WTC11 (cell line): ENCODE measurements at regions not wholly inside any gene's neighbourhood (a gene's known extent, or its start where the extent isn't known, plus 50 kb on each side); places are given as distances from the start of the nearest gene placed in this dataset.
"Not testable (repeated sequence)": the region's sequence is repeated elsewhere in the genome, so short reads cannot be mapped to it uniquely, and the experiment has no call there.

Experiments used
- ATAC-seq: fragments of 200-7000 bp; cut with Tn5 transposase; 2 replicates; pipeline ENCODE4 v1.10.0; 2021; ENCODE audit warnings: mild to moderate bottlenecking, moderate library complexity
- CTCF ChIA-PET: fragments of 300-600 bp; sonication (Branson Sonifier 250); formaldehyde crosslinking; loops from one replicate; lab custom pipeline; 2021; ENCODE audit warnings: antibody characterized with exemption; lab: Charles Lee
- POLR2A ChIA-PET: fragments of 350-600 bp; sonication (Branson Sonifier 250); formaldehyde crosslinking; loops from one replicate; lab custom pipeline; 2021; ENCODE audit warnings: antibody characterized with exemption; lab: Charles Lee
- DNase-seq: peaks from one replicate; pipeline ENCODE4 v3.0.0; 2021; ENCODE audit warnings: low spot score
- H3K27ac Mint-ChIP-seq: 2 replicates; pipeline ENCODE4 v1.8.0; 2021; ENCODE audit warnings: mixed read lengths
- H3K27me3 Mint-ChIP-seq: 2 replicates; pipeline ENCODE4 v1.8.0; 2021; ENCODE audit warnings: low read depth, mild to moderate bottlenecking, moderate library complexity, mixed read lengths
- H3K36me3 Mint-ChIP-seq: 2 replicates; pipeline ENCODE4 v1.8.0; 2021; ENCODE audit warnings: mixed read lengths
- H3K4me1 Mint-ChIP-seq: 2 replicates; pipeline ENCODE4 v1.8.0; 2022; ENCODE audit warnings: mixed read lengths
- H3K4me3 Mint-ChIP-seq: 2 replicates; pipeline ENCODE4 v1.8.0; 2021; ENCODE audit warnings: mild to moderate bottlenecking, moderate library complexity, mixed read lengths
- H3K9me3 Mint-ChIP-seq: 2 replicates; pipeline ENCODE4 v1.8.0; 2021; ENCODE audit warnings: mixed read lengths
- AR ChIP-seq: fragments of 250-450 bp; sonication (Bioruptor Pico); IDR thresholded peaks from 2 replicates; pipeline ENCODE4 v1.9.0; 2021; ENCODE audit warnings: mild to moderate bottlenecking
- ATF6 ChIP-seq: sonication (generic); formaldehyde crosslinking; IDR thresholded peaks from 2 replicates; pipeline ENCODE4 v1.8.1; 2023; ENCODE audit warnings: mild to moderate bottlenecking, missing genetic modification reagents
- FOXK1 ChIP-seq: sonication (generic); formaldehyde crosslinking; IDR thresholded peaks from 2 replicates; pipeline ENCODE4 v1.8.0; 2022; ENCODE audit warnings: mild to moderate bottlenecking, moderate library complexity, missing genetic modification reagents
- IRF2 ChIP-seq: sonication (generic); formaldehyde crosslinking; IDR thresholded peaks from 2 replicates; pipeline ENCODE4 v1.8.0; 2022; ENCODE audit warnings: low read depth, missing genetic modification reagents, borderline replicate concordance
- JAZF1 ChIP-seq: fragments of 250-450 bp; sonication (Bioruptor Pico); IDR thresholded peaks from 2 replicates; pipeline ENCODE4 v1.9.0; 2021; ENCODE audit warnings: moderate library complexity, mild to moderate bottlenecking, inconsistent platforms
- MLX ChIP-seq: sonication (generic); formaldehyde crosslinking; IDR thresholded peaks from 2 replicates; pipeline ENCODE4 v1.8.1; 2023; ENCODE audit warnings: mild to moderate bottlenecking, missing genetic modification reagents, moderate library complexity
- TEAD4 ChIP-seq: sonication (generic); formaldehyde crosslinking; IDR thresholded peaks from 2 replicates; pipeline ENCODE4 v1.8.0; 2022; ENCODE audit warnings: mild to moderate bottlenecking, missing genetic modification reagents
- TP53 ChIP-seq: sonication (generic); formaldehyde crosslinking; IDR thresholded peaks from 2 replicates; pipeline ENCODE4 v1.8.1; 2023; ENCODE audit warnings: mild to moderate bottlenecking, missing genetic modification reagents
- ZBTB21 ChIP-seq: sonication (generic); formaldehyde crosslinking; IDR thresholded peaks from 2 replicates; pipeline ENCODE4 v1.8.1; 2023; ENCODE audit warnings: mild to moderate bottlenecking, missing genetic modification reagents, borderline replicate concordance
- ZNF219 ChIP-seq: sonication (generic); formaldehyde crosslinking; IDR thresholded peaks from 2 replicates; pipeline ENCODE4 v1.8.0; 2023; ENCODE audit warnings: missing genetic modification reagents, mild to moderate bottlenecking, borderline replicate concordance
- ZNF281 ChIP-seq: sonication (generic); formaldehyde crosslinking; IDR thresholded peaks from 2 replicates; pipeline ENCODE4 v1.8.0; 2023; ENCODE audit warnings: mild to moderate bottlenecking, missing genetic modification reagents
- ZNF416 ChIP-seq: fragments of 250-450 bp; sonication (Bioruptor Pico); IDR thresholded peaks from 2 replicates; pipeline ENCODE4 v1.9.0; 2021; ENCODE audit warnings: mild to moderate bottlenecking, inconsistent platforms
- TF ChIP-seq, protein P1 (sequence below): sonication (generic); formaldehyde crosslinking; IDR thresholded peaks from 2 replicates; pipeline ENCODE4 v1.8.0; 2023; ENCODE audit warnings: missing genetic modification reagents
- TF ChIP-seq, protein P2 (sequence below): sonication (generic); formaldehyde crosslinking; IDR thresholded peaks from 2 replicates; pipeline ENCODE4 v1.8.0; 2022; ENCODE audit warnings: mild to moderate bottlenecking, missing genetic modification reagents
- TF ChIP-seq, protein P3 (sequence below): sonication (generic); formaldehyde crosslinking; IDR thresholded peaks from 2 replicates; pipeline ENCODE4 v1.8.0; 2022; ENCODE audit warnings: mild to moderate bottlenecking, missing genetic modification reagents
- TF ChIP-seq, protein P4 (sequence below): sonication (generic); formaldehyde crosslinking; IDR thresholded peaks from 2 replicates; pipeline ENCODE4 v1.8.0; 2022; ENCODE audit warnings: mild to moderate bottlenecking, missing genetic modification reagents

DNA sequence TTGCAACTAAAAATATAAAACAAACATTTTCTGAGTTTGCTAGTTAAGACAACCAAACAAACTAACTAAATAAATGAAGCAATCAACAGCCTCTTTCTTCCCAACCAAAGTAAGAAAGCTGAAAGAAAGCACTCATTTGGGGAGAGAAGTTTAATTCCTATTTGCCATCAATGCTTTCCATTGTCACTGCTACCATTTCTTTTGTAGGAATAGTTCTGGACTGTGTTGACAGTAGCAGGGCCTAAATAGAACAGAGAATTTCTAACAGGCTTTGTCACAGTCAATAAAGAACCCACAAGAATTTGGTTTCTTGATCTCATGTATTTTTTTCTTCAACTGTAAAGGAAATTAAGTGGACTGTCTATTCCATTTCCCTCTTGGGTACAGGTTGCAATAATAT, 1886.4 kb upstream of the TENM3 start:
- Mint-ChIP-seq H3K27ac (no peak overlapping the region), H3K9me3 (peaks cover 11% of the 10 kb centered on the region), H3K36me3 (no peaks in the 10 kb centered on the region), H3K4me1 (no peaks in the 10 kb centered on the region), H3K4me3 (no peak overlapping the region), H3K27me3 (peaks cover 2% of the 10 kb centered on the region; the same call in 1 of the 2 replicates)
- POLR2A ChIA-PET, result no interaction called here
- CTCF ChIA-PET, result no interaction called here
- ATAC-seq (no peak), DNase-seq (no peak)
- TF ChIP-seq, protein P1, sequence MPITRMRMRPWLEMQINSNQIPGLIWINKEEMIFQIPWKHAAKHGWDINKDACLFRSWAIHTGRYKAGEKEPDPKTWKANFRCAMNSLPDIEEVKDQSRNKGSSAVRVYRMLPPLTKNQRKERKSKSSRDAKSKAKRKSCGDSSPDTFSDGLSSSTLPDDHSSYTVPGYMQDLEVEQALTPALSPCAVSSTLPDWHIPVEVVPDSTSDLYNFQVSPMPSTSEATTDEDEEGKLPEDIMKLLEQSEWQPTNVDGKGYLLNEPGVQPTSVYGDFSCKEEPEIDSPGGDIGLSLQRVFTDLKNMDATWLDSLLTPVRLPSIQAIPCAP (CRISPR knock-in tag), result no peak
- TF ChIP-seq TEAD4 (CRISPR knock-in tag), result no peak
- TF ChIP-seq JAZF1 (CRISPR knock-in tag), result no peak
- TF ChIP-seq MLX, result no peak
- no peak for TF ChIP-seq FOXK1 (CRISPR knock-in tag)
- no peak for TF ChIP-seq ZNF416 (CRISPR knock-in tag)
- TF ChIP-seq AR (CRISPR knock-in tag), result no peak
- no peak for TF ChIP-seq ZNF219 (CRISPR knock-in tag)
- no peak for TF ChIP-seq ZNF281
- TF ChIP-seq TP53 (CRISPR knock-in tag), result no peak

DNA sequence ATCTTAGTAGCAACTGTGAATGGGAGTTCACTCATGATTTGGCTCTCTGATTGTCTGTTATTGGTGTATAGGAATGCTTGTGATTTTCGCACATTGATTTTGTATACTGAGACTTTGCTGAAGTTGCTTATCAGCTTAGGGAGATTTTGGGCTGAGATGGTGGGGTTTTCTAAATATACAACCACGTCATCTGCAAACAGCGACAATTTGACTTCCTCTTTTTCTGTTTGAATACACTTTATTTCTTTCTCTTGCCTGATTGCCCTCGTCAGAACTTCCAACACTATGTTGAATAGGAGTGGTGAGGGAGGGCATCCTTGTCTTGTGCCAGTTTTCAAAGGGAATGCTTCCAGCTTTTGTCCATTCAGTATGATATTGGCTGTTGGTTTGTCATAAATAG, 1883.1 kb upstream of the TENM3 start:
- peaks cover 11% of the 10 kb centered on the region for H3K9me3 Mint-ChIP-seq
- H3K27me3 Mint-ChIP-seq, ATAC-seq, POLR2A ChIA-PET, H3K27ac Mint-ChIP-seq, CTCF ChIA-PET, H3K4me3 Mint-ChIP-seq, DNase-seq, H3K36me3 Mint-ChIP-seq, H3K4me1 Mint-ChIP-seq: not testable (repeated sequence)

GRCh38 chr4:180363815-180364214, 1879.4 kb upstream of the TENM3 start:
- H3K27me3 Mint-ChIP-seq, result no peaks in the 10 kb centered on the region
- ChIA-PET CTCF (no interaction called here), POLR2A (no interaction called here)
- DNase-seq (no peak), ATAC-seq (no peak; the same call in 1 of the 2 replicates)
- H3K9me3 Mint-ChIP-seq, result peaks cover 6% of the 10 kb centered on the region
- no peak overlapping the region for H3K4me3 Mint-ChIP-seq
- no peak overlapping the region for H3K27ac Mint-ChIP-seq
- H3K36me3 Mint-ChIP-seq, result no peaks in the 10 kb centered on the region
- peaks cover 8% of the 10 kb centered on the region; the same call in 1 of the 2 replicates for H3K4me1 Mint-ChIP-seq
- TF ChIP-seq ZBTB21 (CRISPR knock-in tag), result no peak
- TF ChIP-seq ATF6, result no peak
- TF ChIP-seq, protein P2, sequence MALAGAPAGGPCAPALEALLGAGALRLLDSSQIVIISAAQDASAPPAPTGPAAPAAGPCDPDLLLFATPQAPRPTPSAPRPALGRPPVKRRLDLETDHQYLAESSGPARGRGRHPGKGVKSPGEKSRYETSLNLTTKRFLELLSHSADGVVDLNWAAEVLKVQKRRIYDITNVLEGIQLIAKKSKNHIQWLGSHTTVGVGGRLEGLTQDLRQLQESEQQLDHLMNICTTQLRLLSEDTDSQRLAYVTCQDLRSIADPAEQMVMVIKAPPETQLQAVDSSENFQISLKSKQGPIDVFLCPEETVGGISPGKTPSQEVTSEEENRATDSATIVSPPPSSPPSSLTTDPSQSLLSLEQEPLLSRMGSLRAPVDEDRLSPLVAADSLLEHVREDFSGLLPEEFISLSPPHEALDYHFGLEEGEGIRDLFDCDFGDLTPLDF (CRISPR knock-in tag), result no peak
- TF ChIP-seq ZNF416 (CRISPR knock-in tag), result no peak
- TF ChIP-seq, protein P3, sequence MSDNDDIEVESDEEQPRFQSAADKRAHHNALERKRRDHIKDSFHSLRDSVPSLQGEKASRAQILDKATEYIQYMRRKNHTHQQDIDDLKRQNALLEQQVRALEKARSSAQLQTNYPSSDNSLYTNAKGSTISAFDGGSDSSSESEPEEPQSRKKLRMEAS (CRISPR knock-in tag), result no peak
- TF ChIP-seq AR (CRISPR knock-in tag), result no peak
- TF ChIP-seq, protein P4, sequence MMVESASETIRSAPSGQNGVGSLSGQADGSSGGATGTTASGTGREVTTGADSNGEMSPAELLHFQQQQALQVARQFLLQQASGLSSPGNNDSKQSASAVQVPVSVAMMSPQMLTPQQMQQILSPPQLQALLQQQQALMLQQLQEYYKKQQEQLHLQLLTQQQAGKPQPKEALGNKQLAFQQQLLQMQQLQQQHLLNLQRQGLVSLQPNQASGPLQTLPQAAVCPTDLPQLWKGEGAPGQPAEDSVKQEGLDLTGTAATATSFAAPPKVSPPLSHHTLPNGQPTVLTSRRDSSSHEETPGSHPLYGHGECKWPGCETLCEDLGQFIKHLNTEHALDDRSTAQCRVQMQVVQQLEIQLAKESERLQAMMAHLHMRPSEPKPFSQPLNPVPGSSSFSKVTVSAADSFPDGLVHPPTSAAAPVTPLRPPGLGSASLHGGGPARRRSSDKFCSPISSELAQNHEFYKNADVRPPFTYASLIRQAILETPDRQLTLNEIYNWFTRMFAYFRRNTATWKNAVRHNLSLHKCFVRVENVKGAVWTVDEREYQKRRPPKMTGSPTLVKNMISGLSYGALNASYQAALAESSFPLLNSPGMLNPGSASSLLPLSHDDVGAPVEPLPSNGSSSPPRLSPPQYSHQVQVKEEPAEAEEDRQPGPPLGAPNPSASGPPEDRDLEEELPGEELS (CRISPR knock-in tag), result no peak
- no peak for TF ChIP-seq IRF2 (CRISPR knock-in tag)
